Neural crest cell (in vitro differentiated cells): ENCODE measurements at regions not wholly inside any gene's neighbourhood (a gene's known extent, or its start where the extent isn't known, plus 50 kb on each side); places are given as distances from the start of the nearest gene placed in this dataset.

Source experiments
- DNase-seq: peaks from one replicate; pipeline ENCODE4 v3.0.0; 2021; ENCODE audit warnings: low read depth, mixed read lengths, low spot score
- H3K27ac Mint-ChIP-seq: one replicate; pipeline ENCODE4 v1.8.0; 2021; ENCODE audit warnings: mild to moderate bottlenecking, mixed read lengths; ENCODE audit not compliant: unreplicated experiment
- H3K27me3 Mint-ChIP-seq: 2 replicates; pipeline ENCODE4 v1.8.0; 2021; ENCODE audit warnings: low read depth, mild to moderate bottlenecking, mixed read lengths
- H3K36me3 Mint-ChIP-seq: 2 replicates; pipeline ENCODE4 v1.8.0; 2021; ENCODE audit warnings: low read depth, mild to moderate bottlenecking, mixed read lengths
- H3K4me1 Mint-ChIP-seq: 2 replicates; pipeline ENCODE4 v1.8.0; 2021; ENCODE audit warnings: mixed read lengths
- H3K4me3 Mint-ChIP-seq: one replicate; pipeline ENCODE4 v1.8.0; 2021; ENCODE audit warnings: mild to moderate bottlenecking, mixed read lengths
- H3K9me3 Mint-ChIP-seq: 2 replicates; pipeline ENCODE4 v1.8.0; 2021; ENCODE audit warnings: mixed read lengths
- CTCF ChIP-seq: fragments of 200-600 bp; sonication (generic); conservative IDR thresholded peaks from 2 replicates; pipeline ENCODE4 v1.5.0; 2021; ENCODE audit warnings: antibody characterized with exemption, mild to moderate bottlenecking

GRCh38 chr13:111516712-111517640, 196.5 kb downstream of the TEX29 start:
- Mint-ChIP-seq H3K36me3 (no peaks in the 10 kb centered on the region), H3K4me3 (no peak overlapping the region), H3K27ac (no peak overlapping the region), H3K27me3 (peaks cover 7% of the 10 kb centered on the region), H3K4me1 (peaks cover 4% of the 10 kb centered on the region), H3K9me3 (no peaks in the 10 kb centered on the region)
- DNase-seq: no peak
- TF ChIP-seq CTCF: no peak

- no peak for DNase-seq
- TF ChIP-seq CTCF: no peak
- Mint-ChIP-seq H3K36me3 (no peaks in the 10 kb centered on the region), H3K4me3 (no peak overlapping the region), H3K27me3 (peaks cover 7% of the 10 kb centered on the region), H3K4me1 (peaks cover 4% of the 10 kb centered on the region), H3K9me3 (no peaks in the 10 kb centered on the region), H3K27ac (no peak overlapping the region)
These were observed 197.2 kb downstream of the TEX29 start for GRCh38 chr13:111517641-111518010.

GRCh38 chr13:111518161-111518792, 197.8 kb downstream of the TEX29 start:
- Mint-ChIP-seq H3K36me3 (no peaks in the 10 kb centered on the region), H3K27me3 (peaks cover 7% of the 10 kb centered on the region), H3K4me1 (peaks cover 4% of the 10 kb centered on the region), H3K27ac (no peak overlapping the region), H3K9me3 (no peaks in the 10 kb centered on the region), H3K4me3 (no peak overlapping the region)
- TF ChIP-seq CTCF: no peak
- no peak for DNase-seq

- no peak for TF ChIP-seq CTCF
- Mint-ChIP-seq H3K27me3 (peaks cover 7% of the 10 kb centered on the region), H3K4me3 (no peak overlapping the region), H3K9me3 (no peaks in the 10 kb centered on the region), H3K36me3 (no peaks in the 10 kb centered on the region), H3K4me1 (peaks cover 4% of the 10 kb centered on the region), H3K27ac (no peak overlapping the region)
- no peak for DNase-seq
These were observed 198.6 kb downstream of the TEX29 start for GRCh38 chr13:111519041-111519440.

GRCh38 chr13:111519490-111520170, 199.2 kb downstream of the TEX29 start:
- Mint-ChIP-seq H3K4me3 (no peak overlapping the region), H3K36me3 (no peaks in the 10 kb centered on the region), H3K9me3 (no peaks in the 10 kb centered on the region), H3K27ac (no peak overlapping the region), H3K4me1 (peaks cover 4% of the 10 kb centered on the region), H3K27me3 (peaks cover 7% of the 10 kb centered on the region)
- DNase-seq: no peak
- TF ChIP-seq CTCF: no peak
